Astrocyte of the cerebellum (primary cell): ENCODE measurements at regions not wholly inside any gene's neighbourhood (a gene's known extent, or its start where the extent isn't known, plus 50 kb on each side); places are given as distances from the start of the nearest gene placed in this dataset.
"Not testable (repeated sequence)": the region's sequence is repeated elsewhere in the genome, so short reads cannot be mapped to it uniquely, and the experiment has no call there.

ENCODE experiments used
- DNase-seq: peaks from one replicate; pipeline ENCODE4 v3.0.0-alpha.2; 2011; ENCODE audit warnings: low read depth
- H3K4me3 ChIP-seq: 2 replicates; pipeline ENCODE4 v1.5.1; 2011; ENCODE audit warnings: mild to moderate bottlenecking, low read depth, low read length, moderate library complexity
- in situ Hi-C: cut with HindIII; loops from 2 replicates; pipeline ENCODE4 v1.10.0; 2017; ENCODE audit warnings: low sequenced_read_pairs
- TF ChIP-seq, protein P1 (sequence below): IDR thresholded peaks from 2 replicates; pipeline ENCODE4 v1.5.1; 2012; ENCODE audit warnings: low read length, low read depth, moderate library complexity, mild to moderate bottlenecking; ENCODE audit errors: missing control alignments

- TF ChIP-seq, protein P1, sequence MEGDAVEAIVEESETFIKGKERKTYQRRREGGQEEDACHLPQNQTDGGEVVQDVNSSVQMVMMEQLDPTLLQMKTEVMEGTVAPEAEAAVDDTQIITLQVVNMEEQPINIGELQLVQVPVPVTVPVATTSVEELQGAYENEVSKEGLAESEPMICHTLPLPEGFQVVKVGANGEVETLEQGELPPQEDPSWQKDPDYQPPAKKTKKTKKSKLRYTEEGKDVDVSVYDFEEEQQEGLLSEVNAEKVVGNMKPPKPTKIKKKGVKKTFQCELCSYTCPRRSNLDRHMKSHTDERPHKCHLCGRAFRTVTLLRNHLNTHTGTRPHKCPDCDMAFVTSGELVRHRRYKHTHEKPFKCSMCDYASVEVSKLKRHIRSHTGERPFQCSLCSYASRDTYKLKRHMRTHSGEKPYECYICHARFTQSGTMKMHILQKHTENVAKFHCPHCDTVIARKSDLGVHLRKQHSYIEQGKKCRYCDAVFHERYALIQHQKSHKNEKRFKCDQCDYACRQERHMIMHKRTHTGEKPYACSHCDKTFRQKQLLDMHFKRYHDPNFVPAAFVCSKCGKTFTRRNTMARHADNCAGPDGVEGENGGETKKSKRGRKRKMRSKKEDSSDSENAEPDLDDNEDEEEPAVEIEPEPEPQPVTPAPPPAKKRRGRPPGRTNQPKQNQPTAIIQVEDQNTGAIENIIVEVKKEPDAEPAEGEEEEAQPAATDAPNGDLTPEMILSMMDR: no peak
- in situ Hi-C loops: no loop called here
- DNase-seq: no peak
- H3K4me3 ChIP-seq: no peak overlapping the region
Measured at GRCh38 chr15:38111070-38111469, 141.6 kb upstream of the SPRED1 start.

DNA sequence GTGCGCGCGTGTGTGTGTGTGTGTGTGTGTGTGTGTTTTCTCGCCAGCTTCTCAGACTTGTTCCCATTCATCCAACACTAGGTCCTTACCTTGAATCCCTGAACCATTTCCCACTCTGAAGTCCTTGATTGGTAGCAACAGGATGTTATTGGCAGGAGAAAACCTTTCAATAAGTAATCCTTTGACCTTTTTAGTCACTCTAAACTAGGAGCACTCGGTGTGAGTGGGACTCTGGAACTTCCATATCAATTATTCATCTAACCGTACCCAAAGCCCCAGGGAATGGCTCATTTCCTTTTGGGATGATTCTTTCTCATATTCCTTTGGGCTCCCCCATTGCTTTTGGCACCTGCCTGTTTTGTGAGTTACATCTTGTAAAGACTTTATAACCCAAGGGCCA lies 140.2 kb upstream of the SPRED1 start:
- in situ Hi-C loops: no loop called here
- TF ChIP-seq, protein P1: no peak
- H3K4me3 ChIP-seq: no peak overlapping the region
- no peak for DNase-seq

DNA sequence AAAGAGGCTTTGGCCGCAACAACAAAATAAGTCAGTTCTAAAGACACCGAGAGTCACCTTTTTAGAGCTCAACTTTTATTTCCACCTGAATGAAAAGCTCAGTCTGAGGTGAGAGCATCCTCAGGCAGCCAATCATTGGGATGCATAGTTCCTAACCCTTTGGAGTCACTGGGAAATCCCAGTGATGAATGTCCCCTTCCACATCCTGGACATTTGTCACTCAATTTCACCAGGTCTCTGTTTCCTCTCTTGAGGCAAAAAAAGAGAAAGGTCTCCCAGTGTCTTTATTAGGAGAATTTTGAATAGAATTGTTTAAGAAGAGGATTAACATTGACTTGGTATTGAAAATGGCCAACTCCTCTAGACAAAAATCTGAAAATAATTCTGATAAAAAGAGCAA lies 137.5 kb upstream of the SPRED1 start:
- H3K4me3 ChIP-seq: no peak overlapping the region
- in situ Hi-C loops: no loop called here
- DNase-seq: no peak
- TF ChIP-seq, protein P1: no peak

- no peak for DNase-seq
- TF ChIP-seq, protein P1: no peak
- no peak overlapping the region for H3K4me3 ChIP-seq
- in situ Hi-C loops: no loop called here
Measured at GRCh38 chr15:38117781-38118180, 134.9 kb upstream of the SPRED1 start.

DNA sequence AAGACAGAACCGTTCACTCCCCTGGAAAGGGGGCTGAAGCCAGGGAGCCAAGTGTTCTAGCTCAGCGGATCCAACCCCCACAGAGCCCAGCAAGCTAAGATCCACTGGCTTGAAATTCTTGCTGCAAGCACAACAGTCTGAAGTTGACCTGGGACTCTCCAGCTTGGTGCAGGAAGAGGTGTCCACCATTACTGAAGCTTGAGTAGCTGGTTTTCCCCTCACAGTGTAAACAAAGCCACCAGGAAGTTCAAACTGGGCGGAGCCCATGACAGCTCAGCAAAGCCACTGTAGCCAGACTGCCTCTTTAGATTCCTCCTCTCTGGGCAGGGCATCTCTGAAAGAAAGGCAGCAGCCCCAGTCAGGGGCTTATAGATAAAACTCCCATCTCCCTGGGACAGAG lies 132.8 kb upstream of the SPRED1 start:
- H3K4me3 ChIP-seq, DNase-seq, in situ Hi-C loops: not testable (repeated sequence)

DNA sequence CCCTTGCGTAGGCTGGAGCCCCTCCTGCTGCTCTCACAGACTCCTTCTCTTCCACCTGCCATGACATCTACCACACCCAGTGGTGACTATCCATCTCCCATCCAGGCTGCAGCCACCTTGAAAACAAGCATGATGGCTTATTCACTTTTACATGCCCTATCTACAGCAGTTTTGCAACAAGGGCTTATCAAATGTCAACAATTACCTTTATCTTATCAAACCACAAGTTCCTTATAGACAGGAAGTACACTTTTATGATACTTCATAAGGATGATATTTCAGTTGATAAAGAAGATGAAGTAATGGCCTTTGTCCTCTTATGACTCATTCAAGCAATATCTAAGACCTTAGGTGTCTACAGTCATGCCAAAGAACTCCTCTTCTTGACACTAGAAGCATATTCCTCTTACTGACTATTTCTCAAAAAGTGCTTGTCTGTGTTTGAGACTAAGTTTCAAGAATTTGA lies 125.3 kb upstream of the SPRED1 start:
- in situ Hi-C loops: no loop called here
- H3K4me3 ChIP-seq: no peak overlapping the region
- TF ChIP-seq, protein P1: no peak
- DNase-seq: no peak

DNA sequence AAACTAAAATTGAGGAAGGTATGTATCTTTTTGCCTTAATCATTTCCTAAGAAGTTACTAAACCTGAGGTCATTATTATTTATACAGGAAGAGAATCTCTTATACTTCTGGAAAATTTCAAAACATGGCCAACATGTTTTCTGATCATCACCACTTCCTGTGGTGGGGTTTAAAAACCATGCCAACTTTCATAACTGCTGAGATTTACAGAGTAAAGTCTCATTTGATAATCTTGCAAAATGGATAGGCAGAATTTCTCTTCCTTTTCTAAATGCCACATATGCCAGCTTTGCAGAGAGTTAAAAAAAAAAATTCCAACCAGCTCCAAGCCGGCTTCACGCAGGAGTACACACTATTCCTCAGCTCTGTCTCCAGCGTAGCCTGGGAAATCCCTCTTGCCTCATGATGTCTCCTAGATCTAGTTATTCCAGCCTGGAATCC lies 124.3 kb upstream of the SPRED1 start:
- no peak for DNase-seq
- H3K4me3 ChIP-seq: no peak overlapping the region
- TF ChIP-seq, protein P1: no peak
- in situ Hi-C loops: no loop called here
